Small intestine (tissue), 7 donors: ENCODE measurements at regions not wholly inside any gene's neighbourhood (a gene's known extent, or its start where the extent isn't known, plus 50 kb on each side); places are given as distances from the start of the nearest gene placed in this dataset.
"Not testable (repeated sequence)": the region's sequence is repeated elsewhere in the genome, so short reads cannot be mapped to it uniquely, and the experiment has no call there.

Experiments used
- DNase-seq, 2 donors: peaks; one replicate each; pipeline versions ENCODE4 v3.0.0 to v3.0.0-alpha.2; 2013
- FAIRE-seq: peaks from 2 replicates; lab custom pipeline; 2012; peaks lifted over from hg19 to GRCh38; lab: Jason Lieb, UNC
- H3K27ac ChIP-seq, 3 donors: one replicate each; pipeline ENCODE4 v1.5.1; 2013; ENCODE audit warnings: low read length in 2 of 3, mild to moderate bottlenecking in 2 of 3, control low read depth in 1 of 3, inconsistent platforms in 1 of 3, low read depth in 1 of 3, moderate library complexity in 1 of 3
- H3K27me3 ChIP-seq, 3 donors: one replicate each; pipeline ENCODE4 v1.6.1; 2013; ENCODE audit warnings: low read length in 3 of 3, inconsistent platforms in 1 of 3; ENCODE audit not compliant: control insufficient read depth in 3 of 3, insufficient read depth in 3 of 3
- H3K36me3 ChIP-seq, 3 donors: one replicate each; pipeline ENCODE4 v1.6.1; 2013; ENCODE audit warnings: low read length in 3 of 3, inconsistent platforms in 1 of 3, low read depth in 1 of 3, mild to moderate bottlenecking in 1 of 3, moderate library complexity in 1 of 3; ENCODE audit not compliant: control insufficient read depth in 3 of 3, insufficient read depth in 2 of 3
- H3K4me1 ChIP-seq, 3 donors: one replicate each; pipeline ENCODE4 v1.6.1; 2013; ENCODE audit warnings: low read length in 2 of 3, inconsistent platforms in 1 of 3, low read depth in 1 of 3, mild to moderate bottlenecking in 1 of 3, moderate library complexity in 1 of 3; ENCODE audit not compliant: control insufficient read depth in 3 of 3, insufficient read depth in 2 of 3
- H3K4me3 ChIP-seq, 3 donors: one replicate each; pipeline ENCODE4 v1.5.1; 2013; ENCODE audit warnings: low read length in 3 of 3, control low read depth in 1 of 3, inconsistent platforms in 1 of 3, low read depth in 1 of 3, mild to moderate bottlenecking in 1 of 3, moderate library complexity in 1 of 3
- H3K9me3 ChIP-seq, 2 donors: one replicate each; pipeline ENCODE4 v1.6.1; 2013; ENCODE audit warnings: low read depth in 1 of 2, low read length in 1 of 2; ENCODE audit not compliant: control insufficient read depth in 2 of 2, insufficient read depth in 1 of 2
- WGBS, 3 donors: extraction: QIAGEN DNeasy Blood & Tissue Kit; methylation state at CpG; one replicate each; pipeline ENCODE4 v1.1.7; 2013; 5-methylcytosine and 5-hydroxymethylcytosine counted together
- donor health status: healthy with polysubstance abuse.
- donor health status: control.
- donor health status: control.
- donor health status: Bipolar disorder and iron deficiency.
- donor health status: healthy.

DNA sequence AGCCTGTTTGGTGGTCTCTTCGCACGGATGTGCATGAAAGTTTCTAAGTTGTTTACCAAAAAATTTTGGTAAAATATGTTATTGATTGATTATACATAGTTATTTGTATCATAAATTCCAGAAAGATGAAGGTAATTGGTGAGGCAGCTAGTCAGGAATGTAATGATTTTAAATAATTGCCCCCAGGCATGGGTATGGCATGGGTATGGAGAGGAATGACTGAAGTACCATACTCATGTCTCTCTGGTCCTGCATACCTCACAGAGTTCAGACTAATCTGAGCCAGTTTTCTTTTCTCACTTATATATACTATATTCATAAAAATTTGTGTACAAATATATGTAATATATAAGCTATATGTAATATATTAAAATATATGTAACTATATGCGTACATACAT lies 329.0 kb upstream of the TECRL start:
- no peaks in the 10 kb centered on the region for H3K9me3 ChIP-seq
- no peak overlapping the region for H3K27ac ChIP-seq
- no peak for FAIRE-seq
- no peaks in the 10 kb centered on the region for H3K27me3 ChIP-seq
- H3K4me3 ChIP-seq: no peak overlapping the region
- no peaks in the 10 kb centered on the region for H3K4me1 ChIP-seq
- DNase-seq: no peak
- H3K36me3 ChIP-seq: no peaks in the 10 kb centered on the region
- 87 to 92% (median 88%) methylated on average over 3 of the region's 3 CpGs for WGBS, 3 donors

DNA sequence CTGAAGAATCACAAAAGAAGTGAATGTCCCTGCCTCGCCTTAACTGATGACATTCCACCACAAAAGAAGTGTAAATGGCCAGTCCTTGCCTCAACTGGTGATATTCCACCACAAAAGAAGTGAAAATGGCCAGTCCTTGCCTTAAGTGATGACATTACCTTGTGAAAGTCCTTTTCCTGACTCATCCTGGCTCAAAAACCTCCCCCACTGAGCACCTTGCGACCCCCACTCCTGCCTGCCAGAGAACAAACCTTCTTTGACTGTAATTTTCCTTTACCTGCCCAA lies 328.5 kb upstream of the TECRL start:
- not testable (repeated sequence) for H3K27me3 ChIP-seq, H3K36me3 ChIP-seq, DNase-seq, H3K9me3 ChIP-seq, FAIRE-seq, H3K4me1 ChIP-seq, H3K27ac ChIP-seq, H3K4me3 ChIP-seq
- WGBS, 3 donors: 39 to 51% (median 45%) methylated on average over 2 of the region's 2 CpGs

DNA sequence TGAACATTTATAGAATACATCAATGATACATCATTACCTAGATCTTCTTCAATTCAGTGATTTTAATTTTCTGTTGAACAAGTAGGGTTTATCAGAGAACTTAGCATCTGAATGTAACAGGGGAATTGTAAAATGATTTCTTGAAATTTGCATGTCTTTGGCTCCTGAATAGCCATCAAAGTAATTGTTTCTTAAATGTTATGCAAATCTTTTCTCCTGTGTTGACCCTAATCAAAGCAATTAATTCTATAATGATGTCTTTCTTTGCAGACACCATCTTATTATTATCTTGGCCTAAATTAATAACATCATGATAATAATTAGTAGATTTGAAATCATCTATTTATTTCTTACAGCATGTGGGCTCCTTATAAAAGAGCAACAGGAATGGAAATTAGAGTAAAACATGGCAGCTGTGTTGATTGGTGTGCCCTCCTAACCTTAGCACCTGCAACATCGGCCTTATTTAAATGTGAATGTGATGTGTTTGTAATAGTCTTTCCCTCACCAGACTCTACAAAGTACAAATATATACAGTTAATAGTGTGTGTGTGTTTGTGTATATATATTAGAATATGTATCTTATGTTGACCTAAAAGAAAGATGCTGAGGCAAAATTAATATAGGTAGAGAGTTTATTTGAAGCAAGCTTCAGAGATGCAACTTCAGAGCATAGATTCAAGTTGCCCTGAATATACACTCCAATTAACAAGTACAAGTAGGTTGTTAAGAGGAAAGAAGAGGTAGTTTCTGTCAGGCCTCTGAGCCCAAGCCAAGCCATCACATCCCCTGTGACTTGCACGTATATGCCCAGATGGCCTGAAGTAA lies 328.0 kb upstream of the TECRL start:
- H3K4me1 ChIP-seq: no peaks in the 10 kb centered on the region
- H3K27me3 ChIP-seq: no peaks in the 10 kb centered on the region
- DNase-seq: no peak
- H3K27ac ChIP-seq: no peak overlapping the region
- no peak for FAIRE-seq
- 67 to 77% (median 73%) methylated on average over 2 of the region's 2 CpGs for WGBS, 3 donors
- H3K36me3 ChIP-seq: no peaks in the 10 kb centered on the region
- H3K9me3 ChIP-seq: no peaks in the 10 kb centered on the region
- no peak overlapping the region for H3K4me3 ChIP-seq

DNA sequence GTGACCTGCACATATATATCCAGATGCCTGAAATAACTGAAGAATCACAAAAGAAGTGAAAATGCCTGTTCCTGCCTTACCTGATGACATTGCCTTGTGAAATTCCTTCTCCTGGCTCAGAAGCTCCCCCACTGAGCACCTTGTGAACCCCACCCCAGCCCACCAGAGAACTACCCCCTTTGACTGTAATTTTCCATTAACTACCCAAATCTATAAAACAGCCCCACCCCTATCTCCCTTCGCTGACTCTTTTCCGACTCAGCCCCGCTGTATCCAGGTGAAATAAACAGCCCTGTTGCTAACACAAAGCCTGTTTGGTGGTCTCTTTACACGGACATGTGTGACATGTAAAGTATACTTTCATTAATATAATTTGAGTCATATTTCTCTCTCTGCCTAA lies 320.3 kb upstream of the TECRL start:
- DNase-seq: no peak
- WGBS, 3 donors: 37 to 68% (median 54%) methylated on average over 4 of the region's 4 CpGs

DNA sequence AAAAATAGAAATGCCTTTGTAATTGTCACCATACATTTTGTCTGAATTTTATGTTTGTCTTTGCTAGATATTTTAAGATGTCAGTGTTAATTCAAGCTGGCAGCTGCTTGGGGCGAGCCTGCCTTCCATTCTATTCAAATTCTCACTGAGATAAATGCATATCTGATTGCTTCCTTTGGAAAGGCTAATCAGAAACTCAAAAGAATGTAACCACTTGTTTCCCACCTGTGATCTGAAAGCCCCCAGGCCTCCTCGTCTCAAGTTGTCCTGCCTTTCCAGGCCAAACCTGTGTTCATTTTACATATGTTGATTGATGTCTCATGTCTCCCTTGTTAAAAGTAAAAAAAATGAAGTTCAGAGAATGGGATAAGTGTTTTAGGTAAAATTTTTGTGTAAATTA lies 318.7 kb upstream of the TECRL start:
- H3K36me3 ChIP-seq: no peaks in the 10 kb centered on the region
- no peaks in the 10 kb centered on the region for H3K9me3 ChIP-seq
- no peak overlapping the region for H3K27ac ChIP-seq
- 28 to 40% (median 31%) methylated on average over 2 of the region's 2 CpGs for WGBS, 3 donors
- FAIRE-seq (no peak), DNase-seq (no peak)
- H3K27me3 ChIP-seq: no peaks in the 10 kb centered on the region
- no peak overlapping the region for H3K4me3 ChIP-seq
- no peaks in the 10 kb centered on the region for H3K4me1 ChIP-seq

More for the DNA sequence above, 320.3 kb upstream of the TECRL start:
- Histone ChIP-seq H3K27me3 (no peaks in the 10 kb centered on the region), H3K4me1 (no peaks in the 10 kb centered on the region), H3K4me3 (no peak overlapping the region), H3K36me3 (no peaks in the 10 kb centered on the region), H3K27ac (no peak overlapping the region), H3K9me3 (no peaks in the 10 kb centered on the region)
- FAIRE-seq: no peak

DNA sequence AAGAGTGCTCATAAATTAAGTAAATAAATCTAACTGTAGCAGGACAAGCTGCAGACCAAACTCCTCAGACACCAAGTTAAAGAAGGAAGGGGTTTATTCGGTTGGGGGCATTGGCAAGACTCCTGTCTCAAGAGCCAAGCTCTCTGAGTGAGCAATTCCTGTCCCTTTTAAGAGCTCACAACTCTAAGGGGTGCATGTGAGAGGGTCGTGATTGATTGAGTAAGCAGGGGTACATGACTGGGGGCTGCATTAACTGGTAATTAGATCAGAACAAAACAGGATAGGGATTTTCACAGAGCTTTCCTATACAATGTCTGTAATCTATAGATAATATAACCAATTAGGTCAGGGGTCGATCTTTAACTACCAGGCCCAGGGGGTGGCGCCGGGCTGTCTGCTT lies 318.1 kb upstream of the TECRL start:
- 57 to 67% (median 58%) methylated on average over 5 of the region's 5 CpGs for WGBS, 3 donors
- not testable (repeated sequence) for H3K27ac ChIP-seq, H3K4me1 ChIP-seq, DNase-seq, H3K27me3 ChIP-seq, H3K4me3 ChIP-seq, H3K9me3 ChIP-seq, H3K36me3 ChIP-seq, FAIRE-seq

DNA sequence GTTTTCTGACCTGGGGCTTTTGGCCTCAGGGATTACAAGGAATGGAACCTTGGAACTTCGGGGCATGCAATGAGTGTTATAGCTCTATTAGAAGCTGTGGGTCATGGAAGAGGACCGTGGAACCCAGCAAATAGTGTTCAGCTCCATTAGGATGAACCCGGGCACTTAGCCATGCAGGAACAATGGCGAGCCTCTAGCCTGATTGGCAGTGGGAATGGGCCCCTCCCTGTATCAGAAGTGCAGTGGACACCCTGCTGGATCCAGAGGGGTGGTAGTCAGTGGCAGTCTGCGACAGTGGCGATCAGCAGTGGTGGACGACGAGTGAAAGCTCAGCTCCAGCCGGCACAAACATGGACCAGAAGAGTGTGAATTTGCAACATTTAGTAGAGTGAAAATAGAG lies 315.4 kb upstream of the TECRL start:
- no peak overlapping the region for H3K27ac ChIP-seq
- no peak overlapping the region for H3K4me3 ChIP-seq
- no peaks in the 10 kb centered on the region for H3K36me3 ChIP-seq
- DNase-seq (no peak), FAIRE-seq (no peak)
- WGBS, 3 donors: 82 to 87% (median 86%) methylated on average over 9 of the region's 9 CpGs
- H3K27me3 ChIP-seq: no peaks in the 10 kb centered on the region
- H3K9me3 ChIP-seq: no peaks in the 10 kb centered on the region
- no peaks in the 10 kb centered on the region for H3K4me1 ChIP-seq

DNA sequence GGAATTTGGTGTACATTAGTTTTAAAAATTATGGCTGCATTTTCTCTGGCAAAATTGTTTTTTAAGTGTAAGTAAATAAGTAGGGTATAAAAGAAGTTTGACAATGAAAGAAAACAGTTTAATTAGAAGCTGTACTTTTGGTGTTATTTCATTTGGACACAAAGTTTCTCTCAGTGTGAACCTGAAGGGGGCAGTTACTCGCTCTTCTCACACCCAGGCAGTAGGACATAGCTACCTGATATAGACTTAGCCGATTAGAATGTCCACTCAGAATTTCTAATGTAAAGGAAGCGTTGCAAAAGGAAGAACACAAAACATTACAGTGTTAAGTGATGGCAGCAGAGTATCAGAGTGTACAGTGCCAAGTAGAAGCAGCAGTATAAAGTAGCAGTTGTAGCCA lies 311.9 kb upstream of the TECRL start:
- DNase-seq (no peak), FAIRE-seq (no peak)
- 66 to 82% (median 68%) methylated on average over 3 of the region's 3 CpGs for WGBS, 3 donors
- no peak overlapping the region for H3K27ac ChIP-seq
- no peaks in the 10 kb centered on the region for H3K9me3 ChIP-seq
- H3K4me3 ChIP-seq: no peak overlapping the region
- no peaks in the 10 kb centered on the region for H3K27me3 ChIP-seq
- no peaks in the 10 kb centered on the region for H3K36me3 ChIP-seq
- no peaks in the 10 kb centered on the region for H3K4me1 ChIP-seq

DNA sequence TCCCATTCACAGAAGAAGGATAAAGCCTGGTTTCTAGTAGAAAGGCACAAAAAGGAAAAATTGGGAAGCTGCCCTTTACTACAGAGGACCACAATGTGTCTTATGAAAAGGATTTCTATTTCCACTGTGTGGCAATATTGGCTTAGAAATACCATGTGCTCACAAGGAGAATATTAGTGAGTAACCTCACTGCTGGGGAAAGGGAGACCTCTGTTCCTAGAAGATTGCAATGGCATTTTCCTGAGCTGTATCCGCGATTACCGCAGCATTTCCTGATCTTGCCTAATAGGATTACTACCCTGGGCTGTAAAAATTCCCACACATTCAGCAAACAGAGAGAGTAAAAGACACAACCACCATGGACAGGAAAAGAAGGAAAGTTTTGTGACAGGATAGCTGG lies 308.8 kb upstream of the TECRL start:
- Histone ChIP-seq H3K36me3 (no peaks in the 10 kb centered on the region), H3K27ac (no peak overlapping the region), H3K27me3 (no peaks in the 10 kb centered on the region), H3K9me3 (no peaks in the 10 kb centered on the region), H3K4me1 (no peaks in the 10 kb centered on the region), H3K4me3 (no peak overlapping the region)
- no peak for DNase-seq
- no peak for FAIRE-seq
- 76 to 80% (median 78%) methylated on average over 3 of the region's 3 CpGs for WGBS, 3 donors
